K562 (cell line): ENCODE measurements at regions not wholly inside any gene's neighbourhood (a gene's known extent, or its start where the extent isn't known, plus 50 kb on each side); places are given as distances from the start of the nearest gene placed in this dataset.

Source experiments
- ATAC-seq: fragments of 200-7000 bp; cut with Tn5 transposase; 3 replicates; pipeline ENCODE4 v1.9.1; 2020; ENCODE audit warnings: moderate library complexity
- BruUV-seq: library from RNA; stranded (reverse); fragments of 400-500 nt; replicated peaks from 2 replicates; lab custom pipeline; 2021; lab: Mats Ljungman, UMichigan
- CTCF ChIA-PET: fragments of 300-600 bp; formaldehyde crosslinking; extraction: SDS; loops from one replicate; lab custom pipeline; 2021; ENCODE audit warnings: low intra/inter-chr PET ratio; lab: Yijun Ruan, JAX
- POLR2A ChIA-PET: fragments of 300-600, 350-650 bp; sonication (Branson Sonifier 250); formaldehyde crosslinking; extraction: SDS; loops from one replicate; lab custom pipeline; 2021; ENCODE audit warnings: antibody characterized with exemption, inconsistent platforms; lab: Yijun Ruan, JAX
- DNase-seq, 4 experiments: peaks; one replicate each; pipeline versions ENCODE4 v3.0.0 to v3.0.0-alpha.2; 2011 to 2018; ENCODE audit warnings: low spot score in 3 of 4, mixed read lengths in 3 of 4; ENCODE audit errors: extremely low read depth in 1 of 4
- FAIRE-seq: peaks from 2 replicates; lab custom pipeline; 2011; peaks lifted over from hg19 to GRCh38; lab: Jason Lieb, UNC
- H2AFZ ChIP-seq: 2 replicates; pipeline ENCODE4 v1.6.0; 2011; ENCODE audit warnings: low read depth, low read length, control low read depth, inconsistent platforms
- H3K27ac ChIP-seq: fragments of 200-600 bp; 3 replicates; pipeline ENCODE4 v1.8.0; 2011; ENCODE audit warnings: low read depth, mild to moderate bottlenecking, control low read depth, inconsistent platforms, low read length, moderate library complexity, mixed read lengths; ENCODE audit errors: extremely low read depth
- H3K27me3 ChIP-seq, 2 experiments: fragments of 300-600 bp in 1 of 2; 2 replicates in 1 of 2; 3 replicates in 1 of 2; pipeline versions ENCODE4 v1.6.0 to v1.8.0; 2011; ENCODE audit warnings: inconsistent platforms in 2 of 2, low read length in 2 of 2, mild to moderate bottlenecking in 1 of 2, mixed read lengths in 1 of 2, moderate library complexity in 1 of 2; ENCODE audit not compliant: control insufficient read depth in 2 of 2, insufficient read depth in 2 of 2
- H3K36me3 ChIP-seq: fragments of 300-600 bp; 3 replicates; pipeline ENCODE4 v1.8.0; 2011; ENCODE audit warnings: mild to moderate bottlenecking, low read length, inconsistent platforms; ENCODE audit not compliant: control insufficient read depth, insufficient read depth
- H3K4me1 ChIP-seq, 2 experiments: fragments of 200-600 bp in 1 of 2; replicated peaks in 1 of 2; 2 replicates in 1 of 2; 3 replicates in 1 of 2; pipeline versions ENCODE4 v1.5.1 to v1.8.0; 2011; ENCODE audit warnings: inconsistent platforms in 2 of 2, low read length in 2 of 2, mild to moderate bottlenecking in 1 of 2, mixed read lengths in 1 of 2, moderate library complexity in 1 of 2; ENCODE audit not compliant: control insufficient read depth in 2 of 2, insufficient read depth in 2 of 2
- H3K4me2 ChIP-seq: 2 replicates; pipeline ENCODE4 v1.6.1; 2011; ENCODE audit warnings: low read length, control low read depth, inconsistent platforms, mixed read lengths; ENCODE audit not compliant: insufficient read depth
- H3K4me3 ChIP-seq: fragments of 200-600 bp; sonication (generic), shearing (Covaris generic); 2 replicates; pipeline ENCODE4 v1.5.1; 2016; ENCODE audit warnings: control low read depth, inconsistent platforms
- H3K79me2 ChIP-seq: fragments of 200-600 bp; 3 replicates; pipeline ENCODE4 v1.8.0; 2011; ENCODE audit warnings: low read length, inconsistent platforms; ENCODE audit not compliant: control insufficient read depth, insufficient read depth
- H3K9ac ChIP-seq, 2 experiments: 2 replicates each; pipeline versions ENCODE4 v1.6.0 to v1.6.1; 2011; ENCODE audit warnings: low read depth in 2 of 2, low read length in 2 of 2, control low read depth in 1 of 2, inconsistent platforms in 1 of 2, mild to moderate bottlenecking in 1 of 2, mixed read lengths in 1 of 2; ENCODE audit not compliant: insufficient read depth in 1 of 2
- H3K9me1 ChIP-seq: one replicate; pipeline ENCODE4 v1.6.0; 2011; ENCODE audit warnings: inconsistent platforms, mild to moderate bottlenecking, low read length, moderate library complexity; ENCODE audit not compliant: control insufficient read depth, insufficient read depth
- H3K9me3 ChIP-seq: replicated peaks from 2 replicates; pipeline ENCODE4 v1.5.1; 2011; ENCODE audit warnings: low read depth, low read length, inconsistent platforms; ENCODE audit not compliant: control insufficient read depth, insufficient read depth
- H4K20me1 ChIP-seq: replicated peaks from 2 replicates; pipeline ENCODE4 v1.6.1; 2011; ENCODE audit warnings: low read length, inconsistent platforms, mixed read lengths; ENCODE audit not compliant: control insufficient read depth, insufficient read depth
- CBX5 ChIP-seq: IDR thresholded peaks from 2 replicates; pipeline ENCODE4 v1.6.1; 2014; ENCODE audit warnings: low read depth, borderline replicate concordance
- CHD4 ChIP-seq: fragments of 200-600 bp; sonication (generic); IDR thresholded peaks from 3 replicates; pipeline ENCODE4 v1.6.1; 2012; ENCODE audit warnings: low read depth, mild to moderate bottlenecking, mixed read lengths, low read length, inconsistent platforms; ENCODE audit not compliant: insufficient read depth, insufficient replicate concordance, poor library complexity, severe bottlenecking
- CREM ChIP-seq: IDR thresholded peaks from 2 replicates; pipeline ENCODE4 v1.6.1; 2014; ENCODE audit warnings: antibody characterized with exemption, low read depth
- HDAC6 ChIP-seq: IDR thresholded peaks from 2 replicates; pipeline ENCODE4 v1.6.1; 2012; ENCODE audit warnings: low read depth, mild to moderate bottlenecking, control low read depth, inconsistent platforms, low read length, moderate library complexity
- JUN ChIP-seq, 2 experiments: sonication (generic) in 1 of 2; formaldehyde crosslinking in 1 of 2; IDR thresholded peaks; 2 replicates each; pipeline versions ENCODE4 v1.6.1 to v1.8.0; 2012 to 2022; ENCODE audit warnings: borderline replicate concordance in 2 of 2, mild to moderate bottlenecking in 2 of 2, improper control_type of control experiment in 1 of 2, low read depth in 1 of 2, low read length in 1 of 2, missing genetic modification reagents in 1 of 2
- MIER1 ChIP-seq: fragments of 450-650 bp; IDR thresholded peaks from 2 replicates; pipeline ENCODE4 v1.6.1; 2016; ENCODE audit warnings: antibody characterized with exemption, mild to moderate bottlenecking, low read depth
- ZFP36 ChIP-seq: fragments of 150-350 bp; IDR thresholded peaks from 2 replicates; pipeline ENCODE4 v1.6.1; 2018; ENCODE audit warnings: low read length, low read depth; ENCODE audit not compliant: partially characterized antibody
- ZNF143 ChIP-seq: sonication (generic); formaldehyde crosslinking; IDR thresholded peaks from 2 replicates; pipeline ENCODE4 v1.9.0; 2022; ENCODE audit warnings: mild to moderate bottlenecking, missing genetic modification reagents
- ZNF586 ChIP-seq: fragments of 450-650 bp; formaldehyde crosslinking; conservative IDR thresholded peaks from 2 replicates; pipeline ENCODE4 v1.4.0; 2020; ENCODE audit warnings: mild to moderate bottlenecking, moderate library complexity
- ZNF79 ChIP-seq: fragments of 250-450 bp; sonication (Bioruptor Pico); IDR thresholded peaks from 2 replicates; pipeline ENCODE4 v1.4.0; 2020; ENCODE audit warnings: low read depth, mild to moderate bottlenecking, moderate library complexity
- WGBS: fragments of 100-300 bp; shearing (Covaris generic); methylation state at CpG from one replicate; pipeline ENCODE4 v1.1.6; 2016; ENCODE audit warnings: low coverage, mixed read lengths; ENCODE audit not compliant: insufficient coverage; ENCODE audit errors: missing lambda C conversion rate; 5-methylcytosine and 5-hydroxymethylcytosine counted together
- in situ Hi-C: fragments of 300-500 bp; cut with MboI; formaldehyde crosslinking; loops from 4 replicates; pipeline ENCODE4 v1.15.0; 2018; ENCODE audit warnings: inconsistent platforms, mixed read lengths
- intact Hi-C: fragments of 100-400 bp; cut with micrococcal nuclease; formaldehyde crosslinking; loops from 2 replicates; pipeline ENCODE4 v1.14.2; 2022
- TF ChIP-seq, protein P1 (sequence below), 2 experiments: fragments of 450-650 bp; formaldehyde crosslinking in 1 of 2; IDR thresholded peaks; 2 replicates each; pipeline versions ENCODE4 v1.4.0 to v1.6.1; 2014 to 2020; ENCODE audit warnings: mild to moderate bottlenecking in 2 of 2, borderline replicate concordance in 1 of 2, low read depth in 1 of 2

DNA sequence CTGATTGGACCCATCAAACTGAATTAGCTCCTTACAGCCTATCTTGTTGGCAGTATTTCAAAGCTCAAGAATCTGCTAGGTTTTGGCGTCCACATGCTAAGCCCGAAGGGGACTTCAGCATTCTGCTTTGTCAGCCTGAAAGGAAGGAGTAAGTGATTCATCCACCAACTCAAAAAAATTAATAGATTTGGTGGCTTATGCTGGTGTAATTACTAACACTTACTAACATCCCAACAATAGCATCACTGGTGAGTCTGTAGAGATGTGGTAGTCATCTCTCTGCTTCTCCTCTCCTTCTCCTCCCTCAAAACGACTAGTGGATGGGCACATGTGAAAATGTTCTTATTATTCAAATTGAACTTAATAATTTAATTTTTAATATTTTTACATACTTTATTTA lies 53.8 kb upstream of the EGR2 start:
- intact Hi-C loops: no loop called here
- FAIRE-seq: no peak
- TF ChIP-seq CHD4 (no peak), HDAC6 (no peak), ZNF143 (CRISPR knock-in tag) (no peak), ZNF586 (CRISPR knock-in tag) (no peak), JUN (IDR thresholded peaks at IDR 0.05; ENCODE audit: borderline replicate concordance, low read depth, low read length) (no peak), JUN (CRISPR knock-in tag; IDR thresholded peaks at IDR 0.05; ENCODE audit: borderline replicate concordance) (no peak), MIER1 (no peak), CREM (no peak), ZNF79 (CRISPR knock-in tag) (no peak), CBX5 (no peak), ZFP36 (no peak)
- TF ChIP-seq, protein P1, sequence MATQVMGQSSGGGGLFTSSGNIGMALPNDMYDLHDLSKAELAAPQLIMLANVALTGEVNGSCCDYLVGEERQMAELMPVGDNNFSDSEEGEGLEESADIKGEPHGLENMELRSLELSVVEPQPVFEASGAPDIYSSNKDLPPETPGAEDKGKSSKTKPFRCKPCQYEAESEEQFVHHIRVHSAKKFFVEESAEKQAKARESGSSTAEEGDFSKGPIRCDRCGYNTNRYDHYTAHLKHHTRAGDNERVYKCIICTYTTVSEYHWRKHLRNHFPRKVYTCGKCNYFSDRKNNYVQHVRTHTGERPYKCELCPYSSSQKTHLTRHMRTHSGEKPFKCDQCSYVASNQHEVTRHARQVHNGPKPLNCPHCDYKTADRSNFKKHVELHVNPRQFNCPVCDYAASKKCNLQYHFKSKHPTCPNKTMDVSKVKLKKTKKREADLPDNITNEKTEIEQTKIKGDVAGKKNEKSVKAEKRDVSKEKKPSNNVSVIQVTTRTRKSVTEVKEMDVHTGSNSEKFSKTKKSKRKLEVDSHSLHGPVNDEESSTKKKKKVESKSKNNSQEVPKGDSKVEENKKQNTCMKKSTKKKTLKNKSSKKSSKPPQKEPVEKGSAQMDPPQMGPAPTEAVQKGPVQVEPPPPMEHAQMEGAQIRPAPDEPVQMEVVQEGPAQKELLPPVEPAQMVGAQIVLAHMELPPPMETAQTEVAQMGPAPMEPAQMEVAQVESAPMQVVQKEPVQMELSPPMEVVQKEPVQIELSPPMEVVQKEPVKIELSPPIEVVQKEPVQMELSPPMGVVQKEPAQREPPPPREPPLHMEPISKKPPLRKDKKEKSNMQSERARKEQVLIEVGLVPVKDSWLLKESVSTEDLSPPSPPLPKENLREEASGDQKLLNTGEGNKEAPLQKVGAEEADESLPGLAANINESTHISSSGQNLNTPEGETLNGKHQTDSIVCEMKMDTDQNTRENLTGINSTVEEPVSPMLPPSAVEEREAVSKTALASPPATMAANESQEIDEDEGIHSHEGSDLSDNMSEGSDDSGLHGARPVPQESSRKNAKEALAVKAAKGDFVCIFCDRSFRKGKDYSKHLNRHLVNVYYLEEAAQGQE (IDR thresholded peaks at IDR 0.05; ENCODE audit: borderline replicate concordance): no peak
- TF ChIP-seq, protein P1 (CRISPR knock-in tag; IDR thresholded peaks at IDR 0.05; ENCODE audit: low read depth): no peak

More for the DNA sequence above, 53.8 kb upstream of the EGR2 start:
- H3K4me2 ChIP-seq: no peak overlapping the region
- no peak overlapping the region for H2AFZ ChIP-seq
- in situ Hi-C loops: no loop called here
- H3K9ac ChIP-seq: no peak overlapping the region
- 0 out of 5 replicates have a peak, but pooled peaks cover 0 to 5% of the 10 kb centered on the region in 2 experiments for H3K27me3 ChIP-seq
- ChIA-PET CTCF (no interaction called here), POLR2A (no interaction called here)
- H3K4me3 ChIP-seq: no peak overlapping the region
- no peaks in the 10 kb centered on the region for H3K9me1 ChIP-seq
- no peaks in the 10 kb centered on the region for H4K20me1 ChIP-seq
- no peaks in the 10 kb centered on the region for H3K4me1 ChIP-seq
- ATAC-seq (no peak), DNase-seq (no peak)
- no TSS peak for BruUV-seq
- no peaks in the 10 kb centered on the region for H3K36me3 ChIP-seq
- H3K27ac ChIP-seq: no peak overlapping the region
- no peaks in the 10 kb centered on the region for H3K79me2 ChIP-seq
- no peaks in the 10 kb centered on the region for H3K9me3 ChIP-seq
- WGBS: 2% methylated on average over 3 of the region's 3 CpGs
